Neural cell (in vitro differentiated cells): ENCODE measurements at regions not wholly inside any gene's neighbourhood (a gene's known extent, or its start where the extent isn't known, plus 50 kb on each side); places are given as distances from the start of the nearest gene placed in this dataset.

Experiments used
- CTCF ChIP-seq: fragments of 450-650 bp; IDR thresholded peaks from 2 replicates; pipeline ENCODE4 v1.5.1; 2014; ENCODE audit warnings: antibody characterized with exemption, mild to moderate bottlenecking, moderate library complexity; ENCODE audit not compliant: poor library complexity, severe bottlenecking
- EP300 ChIP-seq: fragments of 450-650 bp; conservative IDR thresholded peaks from 2 replicates; pipeline ENCODE4 v1.6.1; 2014; ENCODE audit warnings: antibody characterized with exemption, mild to moderate bottlenecking, moderate library complexity; ENCODE audit not compliant: poor library complexity, severe bottlenecking
- EZH2 ChIP-seq: fragments of 200-600, 300-800 bp; shearing (Covaris generic), sonication (generic); IDR thresholded peaks from 2 replicates; pipeline ENCODE4 v1.6.1; 2014; ENCODE audit warnings: antibody characterized with exemption, low read length, borderline replicate concordance, mild to moderate bottlenecking; ENCODE audit not compliant: insufficient read depth, poor library complexity, severe bottlenecking
- POLR2AphosphoS5 ChIP-seq: IDR thresholded peaks from 2 replicates; pipeline ENCODE4 v1.6.1; 2012
- TAF1 ChIP-seq: IDR thresholded peaks from 2 replicates; pipeline ENCODE4 v1.6.1; 2012; ENCODE audit warnings: low read depth

GRCh38 chr3:117253636-117254035, 544.1 kb downstream of the TUSC7 start:
- TF ChIP-seq TAF1: no peak
- TF ChIP-seq POLR2AphosphoS5: no peak
- TF ChIP-seq CTCF: no peak
- TF ChIP-seq EZH2: no peak
- no peak for TF ChIP-seq EP300
